ENCODE measurements at regions not wholly inside any gene's neighbourhood (a gene's known extent, or its start where the extent isn't known, plus 50 kb on each side); places are given as distances from the start of the nearest gene placed in this dataset.

- no peak overlapping the region for H3K4me3 ChIP-seq (ENCODE audit: low read depth, low read length)
- TF ChIP-seq CTCF (IDR thresholded peaks at IDR 0.05; ENCODE audit: borderline replicate concordance, insufficient read depth, low read depth, low read length) = no peak
Measured at GRCh38 chr9:14962193-14962882, 52.1 kb upstream of the FREM1 start.

- no peak overlapping the region for H3K4me3 ChIP-seq (ENCODE audit: low read depth, low read length)
- no peak for TF ChIP-seq CTCF (IDR thresholded peaks at IDR 0.05; ENCODE audit: borderline replicate concordance, insufficient read depth, low read depth, low read length)
Measured at GRCh38 chr9:14961372-14962068, 51.3 kb upstream of the FREM1 start.

GRCh38 chr9:14960881-14961280, 50.7 kb upstream of the FREM1 start:
- no peak overlapping the region for H3K4me3 ChIP-seq (ENCODE audit: low read depth, low read length)
- TF ChIP-seq CTCF (IDR thresholded peaks at IDR 0.05; ENCODE audit: borderline replicate concordance, insufficient read depth, low read depth, low read length) = no peak
